ENCODE measurements at regions not wholly inside any gene's neighbourhood (a gene's known extent, or its start where the extent isn't known, plus 50 kb on each side); places are given as distances from the start of the nearest gene placed in this dataset.

- H3K14ac ChIP-seq (ENCODE audit: low read length): no peak overlapping the region
- no peaks in the 10 kb centered on the region for H3K36me3 ChIP-seq (replicated peaks in 1 of 2; ENCODE audit: control insufficient read depth in 2 of 2, insufficient read depth in 2 of 2, low read length in 2 of 2)
- no peak overlapping the region for H2AK5ac ChIP-seq (ENCODE audit: low read depth, low read length)
- no peak overlapping the region for H2BK5ac ChIP-seq (ENCODE audit: low read length)
- H3K79me1 ChIP-seq (ENCODE audit: low read depth, low read length): no peaks in the 10 kb centered on the region
- no peak overlapping the region for H3K4ac ChIP-seq (ENCODE audit: low read length)
- no peak overlapping the region for H3K27ac ChIP-seq (replicated peaks; ENCODE audit: low read length)
- H4K8ac ChIP-seq (ENCODE audit: low read depth, low read length): no peak overlapping the region
- H2BK120ac ChIP-seq (ENCODE audit: low read depth, low read length): no peak overlapping the region
- no peak overlapping the region for H3K23ac ChIP-seq (ENCODE audit: low read depth, low read length, poor library complexity)
- WGBS, 2 donors (ENCODE audit: extremely low coverage in 2 of 2, insufficient read length in 2 of 2, insufficient replicate concordance in 1 of 2): no CpG with 5 or more reads among the region's 8 CpGs
- H2AFZ ChIP-seq (ENCODE audit: low read length): no peak overlapping the region
- H3K4me2 ChIP-seq (ENCODE audit: insufficient read depth, low read length, poor library complexity, severe bottlenecking): no peak overlapping the region
- H4K91ac ChIP-seq (ENCODE audit: low read depth, low read length, poor library complexity): no peak overlapping the region
- no peaks in the 10 kb centered on the region for H3K4me1 ChIP-seq (ENCODE audit: control insufficient read depth in 2 of 2, insufficient read depth in 1 of 2, low read depth in 1 of 2, low read length in 2 of 2)
- no peak overlapping the region for H3K18ac ChIP-seq (ENCODE audit: low read length)
- H3K9ac ChIP-seq (ENCODE audit: low read depth, low read length, poor library complexity): no peak overlapping the region
- H3K27me3 ChIP-seq (ENCODE audit: control insufficient read depth in 3 of 3, insufficient read depth in 3 of 3, low read depth in 1 of 3, low read length in 3 of 3): no peaks in the 10 kb centered on the region
- H2BK12ac ChIP-seq (ENCODE audit: low read length): no peak overlapping the region
- H3K4me3 ChIP-seq (ENCODE audit: low read length in 2 of 2): no peak overlapping the region
- DNase-seq (ENCODE audit: low spot score): no peak
- H3K9me3 ChIP-seq (replicated peaks in 1 of 2; ENCODE audit: control insufficient read depth in 2 of 2, insufficient read depth in 1 of 2, low read depth in 1 of 2, low read length in 2 of 2): no peaks in the 10 kb centered on the region
- no peak overlapping the region for H2BK15ac ChIP-seq (ENCODE audit: low read length)
Observed at GRCh38 chr4:37160653-37161052, 83.9 kb upstream of the NWD2 start.

GRCh38 chr4:37165844-37166243 is 78.7 kb upstream of the NWD2 start:
- Histone ChIP-seq H3K79me1 (ENCODE audit: low read depth, low read length) (no peaks in the 10 kb centered on the region), H3K4ac (ENCODE audit: low read length) (no peak overlapping the region), H2BK15ac (ENCODE audit: low read length) (no peak overlapping the region), H2BK5ac (ENCODE audit: low read length) (no peak overlapping the region), H2AK5ac (ENCODE audit: low read depth, low read length) (no peak overlapping the region), H3K4me1 (ENCODE audit: control insufficient read depth in 2 of 2, insufficient read depth in 1 of 2, low read depth in 1 of 2, low read length in 2 of 2) (no peaks in the 10 kb centered on the region), H3K14ac (ENCODE audit: low read length) (no peak overlapping the region), H2AFZ (ENCODE audit: low read length) (no peak overlapping the region), H2BK12ac (ENCODE audit: low read length) (no peak overlapping the region), H3K36me3 (replicated peaks in 1 of 2; ENCODE audit: control insufficient read depth in 2 of 2, insufficient read depth in 2 of 2, low read length in 2 of 2) (no peaks in the 10 kb centered on the region), H3K9me3 (replicated peaks in 1 of 2; ENCODE audit: control insufficient read depth in 2 of 2, insufficient read depth in 1 of 2, low read depth in 1 of 2, low read length in 2 of 2) (no peaks in the 10 kb centered on the region), H2BK120ac (ENCODE audit: low read depth, low read length) (no peak overlapping the region), H3K27me3 (ENCODE audit: control insufficient read depth in 3 of 3, insufficient read depth in 3 of 3, low read depth in 1 of 3, low read length in 3 of 3) (no peaks in the 10 kb centered on the region), H3K4me3 (ENCODE audit: low read length in 2 of 2) (no peak overlapping the region), H3K9ac (ENCODE audit: low read depth, low read length, poor library complexity) (no peak overlapping the region), H3K4me2 (ENCODE audit: insufficient read depth, low read length, poor library complexity, severe bottlenecking) (no peak overlapping the region), H3K23ac (ENCODE audit: low read depth, low read length, poor library complexity) (no peak overlapping the region), H4K8ac (ENCODE audit: low read depth, low read length) (no peak overlapping the region), H3K18ac (ENCODE audit: low read length) (no peak overlapping the region), H3K27ac (replicated peaks; ENCODE audit: low read length) (no peak overlapping the region), H4K91ac (ENCODE audit: low read depth, low read length, poor library complexity) (no peak overlapping the region)
- DNase-seq (ENCODE audit: low spot score): no peak
- WGBS, 2 donors (ENCODE audit: extremely low coverage in 2 of 2, insufficient read length in 2 of 2, insufficient replicate concordance in 1 of 2): no CpG with 5 or more reads among the region's 3 CpGs

GRCh38 chr4:37169956-37170355 is 74.6 kb upstream of the NWD2 start:
- Histone ChIP-seq H3K18ac (ENCODE audit: low read length) (no peak overlapping the region), H3K23ac (ENCODE audit: low read depth, low read length, poor library complexity) (no peak overlapping the region), H3K27ac (replicated peaks; ENCODE audit: low read length) (no peak overlapping the region), H3K4me1 (ENCODE audit: control insufficient read depth in 2 of 2, insufficient read depth in 1 of 2, low read depth in 1 of 2, low read length in 2 of 2) (no peaks in the 10 kb centered on the region), H2AK5ac (ENCODE audit: low read depth, low read length) (no peak overlapping the region), H3K9me3 (replicated peaks in 1 of 2; ENCODE audit: control insufficient read depth in 2 of 2, insufficient read depth in 1 of 2, low read depth in 1 of 2, low read length in 2 of 2) (no peaks in the 10 kb centered on the region), H3K79me1 (ENCODE audit: low read depth, low read length) (no peaks in the 10 kb centered on the region), H2BK5ac (ENCODE audit: low read length) (no peak overlapping the region), H3K14ac (ENCODE audit: low read length) (no peak overlapping the region), H4K8ac (ENCODE audit: low read depth, low read length) (no peak overlapping the region), H3K27me3 (ENCODE audit: control insufficient read depth in 3 of 3, insufficient read depth in 3 of 3, low read depth in 1 of 3, low read length in 3 of 3) (no peaks in the 10 kb centered on the region), H2BK15ac (ENCODE audit: low read length) (no peak overlapping the region), H3K4me2 (ENCODE audit: insufficient read depth, low read length, poor library complexity, severe bottlenecking) (no peak overlapping the region), H2BK12ac (ENCODE audit: low read length) (no peak overlapping the region), H2BK120ac (ENCODE audit: low read depth, low read length) (no peak overlapping the region), H4K91ac (ENCODE audit: low read depth, low read length, poor library complexity) (no peak overlapping the region), H3K4ac (ENCODE audit: low read length) (no peak overlapping the region), H3K9ac (ENCODE audit: low read depth, low read length, poor library complexity) (no peak overlapping the region), H3K4me3 (ENCODE audit: low read length in 2 of 2) (no peak overlapping the region), H2AFZ (ENCODE audit: low read length) (no peak overlapping the region), H3K36me3 (replicated peaks in 1 of 2; ENCODE audit: control insufficient read depth in 2 of 2, insufficient read depth in 2 of 2, low read length in 2 of 2) (no peaks in the 10 kb centered on the region)
- WGBS, 2 donors (ENCODE audit: extremely low coverage in 2 of 2, insufficient read length in 2 of 2, insufficient replicate concordance in 1 of 2): no CpG with 5 or more reads among the region's 5 CpGs
- DNase-seq (ENCODE audit: low spot score): no peak

GRCh38 chr4:37188100-37188499 is 56.4 kb upstream of the NWD2 start:
- H3K4me3 ChIP-seq (ENCODE audit: low read length in 2 of 2): no peak overlapping the region
- no peak overlapping the region for H4K8ac ChIP-seq (ENCODE audit: low read depth, low read length)
- no peaks in the 10 kb centered on the region for H3K79me1 ChIP-seq (ENCODE audit: low read depth, low read length)
- no peak overlapping the region for H2AK5ac ChIP-seq (ENCODE audit: low read depth, low read length)
- H3K23ac ChIP-seq (ENCODE audit: low read depth, low read length, poor library complexity): no peak overlapping the region
- H2AFZ ChIP-seq (ENCODE audit: low read length): no peak overlapping the region
- no peaks in the 10 kb centered on the region for H3K36me3 ChIP-seq (replicated peaks in 1 of 2; ENCODE audit: control insufficient read depth in 2 of 2, insufficient read depth in 2 of 2, low read length in 2 of 2)
- H3K27ac ChIP-seq (replicated peaks; ENCODE audit: low read length): no peak overlapping the region
- H3K9me3 ChIP-seq (replicated peaks in 1 of 2; ENCODE audit: control insufficient read depth in 2 of 2, insufficient read depth in 1 of 2, low read depth in 1 of 2, low read length in 2 of 2): no peaks in the 10 kb centered on the region
- no peaks in the 10 kb centered on the region for H3K27me3 ChIP-seq (ENCODE audit: control insufficient read depth in 3 of 3, insufficient read depth in 3 of 3, low read depth in 1 of 3, low read length in 3 of 3)
- no peak overlapping the region for H2BK15ac ChIP-seq (ENCODE audit: low read length)
- H4K91ac ChIP-seq (ENCODE audit: low read depth, low read length, poor library complexity): no peak overlapping the region
- no peak overlapping the region for H3K4ac ChIP-seq (ENCODE audit: low read length)
- H2BK5ac ChIP-seq (ENCODE audit: low read length): no peak overlapping the region
- WGBS, 2 donors (ENCODE audit: extremely low coverage in 2 of 2, insufficient read length in 2 of 2, insufficient replicate concordance in 1 of 2): no CpG with 5 or more reads among the region's 10 CpGs
- no peak overlapping the region for H3K14ac ChIP-seq (ENCODE audit: low read length)
- no peak overlapping the region for H3K4me2 ChIP-seq (ENCODE audit: insufficient read depth, low read length, poor library complexity, severe bottlenecking)
- H3K18ac ChIP-seq (ENCODE audit: low read length): no peak overlapping the region
- DNase-seq (ENCODE audit: low spot score): no peak
- no peak overlapping the region for H2BK12ac ChIP-seq (ENCODE audit: low read length)
- H3K4me1 ChIP-seq (ENCODE audit: control insufficient read depth in 2 of 2, insufficient read depth in 1 of 2, low read depth in 1 of 2, low read length in 2 of 2): no peaks in the 10 kb centered on the region
- H3K9ac ChIP-seq (ENCODE audit: low read depth, low read length, poor library complexity): no peak overlapping the region
- H2BK120ac ChIP-seq (ENCODE audit: low read depth, low read length): no peak overlapping the region
